Activated T-cell treated with anti-CD3 and anti-CD28 coated beads for 24 hours (primary cell): ENCODE measurements at regions not wholly inside any gene's neighbourhood (a gene's known extent, or its start where the extent isn't known, plus 50 kb on each side); places are given as distances from the start of the nearest gene placed in this dataset.

ENCODE experiments used
- DNase-seq: peaks from one replicate; pipeline ENCODE4 v3.0.0-alpha.2; 2020; ENCODE audit warnings: low read depth

GRCh38 chr1:185578293-185578692 is 155.9 kb upstream of the HMCN1 start:
- no peak for DNase-seq

- DNase-seq, result no peak
These were observed 159.9 kb upstream of the HMCN1 start for GRCh38 chr1:185574139-185574875.

- DNase-seq, result no peak
These were observed 160.5 kb upstream of the HMCN1 start for GRCh38 chr1:185573677-185574076.

- DNase-seq, result no peak
These were observed 161.0 kb upstream of the HMCN1 start for GRCh38 chr1:185573162-185573561.

- DNase-seq, result no peak
These were observed 163.2 kb upstream of the HMCN1 start for GRCh38 chr1:185570962-185571361.

- no peak for DNase-seq
These were observed 165.8 kb upstream of the HMCN1 start for GRCh38 chr1:185568155-185569123.

- no peak for DNase-seq
These were observed 166.8 kb upstream of the HMCN1 start for GRCh38 chr1:185567440-185567839.

GRCh38 chr1:185566995-185567394 is 167.2 kb upstream of the HMCN1 start:
- DNase-seq, result peak; percentile 18

- DNase-seq, result no peak
These were observed 168.9 kb upstream of the HMCN1 start for GRCh38 chr1:185565302-185565701.

GRCh38 chr1:185564816-185565215 is 169.4 kb upstream of the HMCN1 start:
- no peak for DNase-seq

- DNase-seq, result no peak
These were observed 171.5 kb upstream of the HMCN1 start for GRCh38 chr1:185562461-185563359.

- no peak for DNase-seq
These were observed 172.6 kb upstream of the HMCN1 start for GRCh38 chr1:185561629-185562028.

GRCh38 chr1:185560760-185561159 is 173.4 kb upstream of the HMCN1 start:
- DNase-seq, result no peak

GRCh38 chr1:185559684-185560331 is 174.4 kb upstream of the HMCN1 start:
- DNase-seq, result peak; percentile 28

GRCh38 chr1:185559151-185559550 is 175.0 kb upstream of the HMCN1 start:
- no peak for DNase-seq

GRCh38 chr1:185556561-185556960 is 177.6 kb upstream of the HMCN1 start:
- DNase-seq, result no peak

- DNase-seq, result no peak
These were observed 178.4 kb upstream of the HMCN1 start for GRCh38 chr1:185555743-185556142.

GRCh38 chr1:185551008-185551407 is 183.2 kb upstream of the HMCN1 start:
- no peak for DNase-seq

GRCh38 chr1:185549906-185550305 is 184.3 kb upstream of the HMCN1 start:
- DNase-seq, result no peak

GRCh38 chr1:185546029-185546428 is 188.2 kb upstream of the HMCN1 start:
- no peak for DNase-seq

GRCh38 chr1:185541871-185542301 is 192.3 kb upstream of the HMCN1 start:
- DNase-seq, result no peak

- no peak for DNase-seq
These were observed 193.9 kb upstream of the HMCN1 start for GRCh38 chr1:185540295-185540694.
